SK-N-MC (cell line): ENCODE measurements at regions not wholly inside any gene's neighbourhood (a gene's known extent, or its start where the extent isn't known, plus 50 kb on each side); places are given as distances from the start of the nearest gene placed in this dataset.

Experiments
- EZH2 ChIP-seq: fragments of 200-600 bp; sonication (generic); IDR thresholded peaks from one replicate; pipeline ENCODE4 v1.6.1; 2017; ENCODE audit warnings: antibody characterized with exemption
- POLR2AphosphoS5 ChIP-seq: IDR thresholded peaks from 2 replicates; pipeline ENCODE4 v1.6.1; 2012; ENCODE audit warnings: mild to moderate bottlenecking, low read depth, low read length, borderline replicate concordance

- TF ChIP-seq EZH2 (no peak), POLR2AphosphoS5 (no peak)
Observed at GRCh38 chr11:42319921-42320320, 860.5 kb upstream of the LRRC4C start.
